H1 (cell line): ENCODE measurements at regions not wholly inside any gene's neighbourhood (a gene's known extent, or its start where the extent isn't known, plus 50 kb on each side); places are given as distances from the start of the nearest gene placed in this dataset.

Experiments used
- CHD7 ChIP-seq: fragments of 300-600 bp; sonication (generic); IDR thresholded peaks from 2 replicates; pipeline ENCODE4 v1.7.1; 2012; ENCODE audit warnings: low read length, moderate library complexity, mild to moderate bottlenecking, inconsistent platforms; ENCODE audit not compliant: insufficient replicate concordance
- JUN ChIP-seq: IDR thresholded peaks from 2 replicates; pipeline ENCODE4 v1.6.1; 2011; ENCODE audit warnings: low read depth, mild to moderate bottlenecking, improper control_type of control experiment, low read length
- SAP30 ChIP-seq: fragments of 300-600 bp; sonication (generic); IDR thresholded peaks from 2 replicates; pipeline ENCODE4 v1.7.1; 2012; ENCODE audit warnings: low read length, moderate library complexity, mild to moderate bottlenecking, inconsistent platforms; ENCODE audit not compliant: insufficient read depth, insufficient replicate concordance

DNA sequence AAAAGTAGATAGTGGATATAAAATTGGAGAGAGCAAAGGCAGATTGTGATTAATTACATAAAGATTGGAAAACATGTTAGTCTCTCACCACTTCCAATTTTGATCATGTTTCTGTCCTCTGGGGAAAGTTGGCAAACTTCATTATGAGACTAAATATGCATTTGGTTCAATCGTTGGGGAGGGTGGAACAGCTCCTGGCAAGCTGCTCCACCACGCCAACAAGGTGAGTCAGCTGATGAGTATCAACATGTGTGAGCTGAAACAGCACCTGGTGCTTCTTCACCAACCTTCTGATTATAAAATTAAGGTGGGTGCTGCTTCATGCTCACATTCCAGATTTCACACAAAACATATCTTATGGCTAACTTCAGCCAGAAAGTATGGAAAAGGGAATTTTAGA, 1784.6 kb downstream of the SLITRK5 start (continued):
- TF ChIP-seq CHD7, result no peak
- TF ChIP-seq SAP30, result no peak
- TF ChIP-seq JUN, result no peak
